ENCODE measurements at regions not wholly inside any gene's neighbourhood (a gene's known extent, or its start where the extent isn't known, plus 50 kb on each side); places are given as distances from the start of the nearest gene placed in this dataset.

- TF ChIP-seq CTCF (conservative IDR thresholded peaks at IDR 0.05; ENCODE audit: low read depth in 2 of 2) (no peak), POLR2AphosphoS5 (IDR thresholded peaks at IDR 0.05; ENCODE audit: low read depth) (no peak), CREB1 (CRISPR knock-in tag; IDR thresholded peaks at IDR 0.05; ENCODE audit: low read depth) (no peak), REST (IDR thresholded peaks at IDR 0.05; ENCODE audit: unreplicated experiment) (no peak)
Observed at GRCh38 chr13:90237852-90238251, 1109.6 kb upstream of the MIR17HG start.

Data from GM23338 (cell line).